Stomach (tissue), 8 donors: ENCODE measurements at regions not wholly inside any gene's neighbourhood (a gene's known extent, or its start where the extent isn't known, plus 50 kb on each side); places are given as distances from the start of the nearest gene placed in this dataset.

Source experiments
- DNase-seq, 2 donors: peaks; one replicate each; pipeline versions ENCODE4 v3.0.0 to v3.0.0-alpha.2; 2013 to 2019
- H3K27ac ChIP-seq, 5 donors: fragments of 200-600 bp in 4 of 5; sonication (generic) in 4 of 5; one replicate each; pipeline ENCODE4 v1.5.1; 2013 to 2019; ENCODE audit warnings: mild to moderate bottlenecking in 1 of 5, moderate library complexity in 1 of 5
- H3K27me3 ChIP-seq, 3 donors: fragments of 200-600 bp; sonication (generic); one replicate each; pipeline ENCODE4 v1.5.1; 2017 to 2019; ENCODE audit warnings: mixed run types in 1 of 3
- H3K36me3 ChIP-seq, 4 donors: fragments of 200-600 bp; sonication (generic); 1 replicate in 3 of 4; 2 replicates in 1 of 4; pipeline ENCODE4 v1.5.1; 2016 to 2019
- H3K4me1 ChIP-seq, 4 donors: fragments of 200-600 bp; sonication (generic); one replicate each; pipeline ENCODE4 v1.5.1; 2016 to 2019
- H3K4me3 ChIP-seq, 4 donors: fragments of 200-600 bp; sonication (generic) in 3 of 4; one replicate each; pipeline ENCODE4 v1.5.1; 2016 to 2019; ENCODE audit warnings: mild to moderate bottlenecking in 1 of 4
- H3K9me3 ChIP-seq, 4 donors: fragments of 200-600 bp; sonication (generic); one replicate each; pipeline ENCODE4 v1.5.1; 2016 to 2019
- CTCF ChIP-seq, 7 experiments: fragments of 450-650 bp in 4 of 7; fragments of 200-600 bp in 3 of 7; sonication (generic) in 3 of 7; IDR thresholded peaks; one replicate each; pipeline ENCODE4 v1.5.1; 2016 to 2019; ENCODE audit warnings: antibody characterized with exemption in 7 of 7, control low read depth in 2 of 7, mild to moderate bottlenecking in 1 of 7
- EP300 ChIP-seq: sonication (generic); formaldehyde crosslinking; IDR thresholded peaks from one replicate; pipeline ENCODE4 v1.6.1; 2017; ENCODE audit warnings: antibody characterized with exemption
- POLR2A ChIP-seq, 4 donors: fragments of 450-650 bp; IDR thresholded peaks; one replicate each; pipeline ENCODE4 v1.6.1; 2016; ENCODE audit warnings: antibody characterized with exemption in 4 of 4, control low read depth in 2 of 4, mild to moderate bottlenecking in 1 of 4, moderate library complexity in 1 of 4
- POLR2AphosphoS5 ChIP-seq, 3 donors: sonication (generic); formaldehyde crosslinking; IDR thresholded peaks; one replicate each; pipeline ENCODE4 v1.6.1; 2016; ENCODE audit warnings: antibody characterized with exemption in 3 of 3
- WGBS, 5 donors: extraction: QIAGEN DNeasy Blood & Tissue Kit in 3 of 5; methylation state at CpG; one replicate each; pipeline versions ENCODE4 v1.1.5 to v1.1.7; 2013 to 2018; 5-methylcytosine and 5-hydroxymethylcytosine counted together
- intact Hi-C: fragments of 100-400 bp; cut with DNase I; formaldehyde crosslinking; loops from one replicate; pipeline ENCODE4 v1.15.1; 2023; ENCODE audit warnings: low total_unique reads
- donor health status: healthy with polysubstance abuse.
- donor health status: Bipolar disorder and iron deficiency.
- donor health status: healthy.

- no peak overlapping the region for H3K4me3 ChIP-seq
These were observed 700.5 kb downstream of the TRIML1 start for GRCh38 chr4:188839704-188840103.

GRCh38 chr4:188841523-188841922 lies 702.3 kb downstream of the TRIML1 start:
- 78 to 87% (median 83%) methylated on average over 11 of the region's 11 CpGs for WGBS, 5 donors
- TF ChIP-seq CTCF (IDR thresholded peaks at IDR 0.05) (no peak), POLR2AphosphoS5 (IDR thresholded peaks at IDR 0.05) (no peak), POLR2A (IDR thresholded peaks at IDR 0.05) (no peak), EP300 (no peak)

More at GRCh38 chr4:188839704-188840103, 700.5 kb downstream of the TRIML1 start:
- no peaks in the 10 kb centered on the region for H3K4me1 ChIP-seq
- intact Hi-C loops = no loop called here
- no peak for TF ChIP-seq EP300
- no peak for TF ChIP-seq CTCF (IDR thresholded peaks at IDR 0.05)
- no peak for TF ChIP-seq POLR2AphosphoS5 (IDR thresholded peaks at IDR 0.05)
- no peak for TF ChIP-seq POLR2A (IDR thresholded peaks at IDR 0.05)
- no peak for DNase-seq
- H3K27me3 ChIP-seq = no peaks in the 10 kb centered on the region
- no peaks in the 10 kb centered on the region for H3K9me3 ChIP-seq
- WGBS, 5 donors = 75 to 92% (median 88%) methylated on average over 1 of the region's 1 CpG
- H3K36me3 ChIP-seq = no peaks in the 10 kb centered on the region
- no peak overlapping the region for H3K27ac ChIP-seq

GRCh38 chr4:188854436-188854835 lies 715.2 kb downstream of the TRIML1 start:
- 77 to 89% (median 84%) methylated on average over 1 of the region's 1 CpG for WGBS, 5 donors
- H3K4me3 ChIP-seq = no peak overlapping the region
- no peak for DNase-seq
- H3K27ac ChIP-seq = no peak overlapping the region
- TF ChIP-seq POLR2A (IDR thresholded peaks at IDR 0.05) (no peak), CTCF (IDR thresholded peaks at IDR 0.05) (no peak), EP300 (no peak), POLR2AphosphoS5 (IDR thresholded peaks at IDR 0.05) (no peak)
- H3K9me3 ChIP-seq = peaks cover 0 to 23% (median 12%) of the 10 kb centered on the region in 4 donors
- H3K27me3 ChIP-seq = no peaks in the 10 kb centered on the region
- no peaks in the 10 kb centered on the region for H3K4me1 ChIP-seq
- no peaks in the 10 kb centered on the region for H3K36me3 ChIP-seq
- intact Hi-C loops = no loop called here

More at GRCh38 chr4:188841523-188841922, 702.3 kb downstream of the TRIML1 start:
- no peaks in the 10 kb centered on the region for H3K36me3 ChIP-seq
- no peaks in the 10 kb centered on the region for H3K9me3 ChIP-seq
- H3K4me3 ChIP-seq = no peak overlapping the region
- intact Hi-C loops = no loop called here
- no peak overlapping the region for H3K27ac ChIP-seq
- H3K4me1 ChIP-seq = no peaks in the 10 kb centered on the region
- no peak for DNase-seq
- no peaks in the 10 kb centered on the region for H3K27me3 ChIP-seq

GRCh38 chr4:188858696-188859095 lies 719.5 kb downstream of the TRIML1 start:
- peaks cover 0 to 9% (median 2%) of the 10 kb centered on the region in 4 donors for H3K9me3 ChIP-seq
- intact Hi-C loops = no loop called here
- H3K36me3 ChIP-seq = no peaks in the 10 kb centered on the region
- WGBS, 5 donors = 0 to 96% (median 53%) methylated on average over 1 of the region's 1 CpG
- H3K27me3 ChIP-seq = no peaks in the 10 kb centered on the region
- H3K27ac ChIP-seq = no peak overlapping the region
- no peak for TF ChIP-seq EP300
- no peak for TF ChIP-seq POLR2A (IDR thresholded peaks at IDR 0.05)
- TF ChIP-seq CTCF (IDR thresholded peaks at IDR 0.05) = no peak
- TF ChIP-seq POLR2AphosphoS5 (IDR thresholded peaks at IDR 0.05) = no peak
- no peak for DNase-seq
- H3K4me1 ChIP-seq = no peaks in the 10 kb centered on the region
- no peak overlapping the region for H3K4me3 ChIP-seq
